Large intestine (tissue), 3 donors: ENCODE measurements at regions not wholly inside any gene's neighbourhood (a gene's known extent, or its start where the extent isn't known, plus 50 kb on each side); places are given as distances from the start of the nearest gene placed in this dataset.

Experiments used
- DNase-seq, 2 donors: peaks; one replicate each; pipeline versions ENCODE4 v3.0.0 to v3.0.0-alpha.2; 2013
- H3K27ac ChIP-seq: one replicate; pipeline ENCODE4 v1.5.1; 2013; ENCODE audit warnings: low read length
- H3K27me3 ChIP-seq: 2 replicates; pipeline ENCODE4 v1.6.1; 2013; ENCODE audit warnings: low read length; ENCODE audit not compliant: control insufficient read depth, insufficient read depth
- H3K36me3 ChIP-seq: 2 replicates; pipeline ENCODE4 v1.6.1; 2013; ENCODE audit warnings: low read length; ENCODE audit not compliant: control insufficient read depth, insufficient read depth
- H3K4me1 ChIP-seq: one replicate; pipeline ENCODE4 v1.6.1; 2013; ENCODE audit warnings: low read length; ENCODE audit not compliant: control insufficient read depth, insufficient read depth
- H3K4me3 ChIP-seq: one replicate; pipeline ENCODE4 v1.5.1; 2013; ENCODE audit warnings: low read length
- H3K9me3 ChIP-seq: one replicate; pipeline ENCODE4 v1.6.1; 2013; ENCODE audit warnings: mild to moderate bottlenecking, low read depth, low read length, moderate library complexity; ENCODE audit not compliant: control insufficient read depth
- WGBS: methylation state at CpG from one replicate; pipeline ENCODE4 v1.1.5; 2013; ENCODE audit warnings: low lambda C conversion rate; ENCODE audit not compliant: insufficient coverage; 5-methylcytosine and 5-hydroxymethylcytosine counted together

DNA sequence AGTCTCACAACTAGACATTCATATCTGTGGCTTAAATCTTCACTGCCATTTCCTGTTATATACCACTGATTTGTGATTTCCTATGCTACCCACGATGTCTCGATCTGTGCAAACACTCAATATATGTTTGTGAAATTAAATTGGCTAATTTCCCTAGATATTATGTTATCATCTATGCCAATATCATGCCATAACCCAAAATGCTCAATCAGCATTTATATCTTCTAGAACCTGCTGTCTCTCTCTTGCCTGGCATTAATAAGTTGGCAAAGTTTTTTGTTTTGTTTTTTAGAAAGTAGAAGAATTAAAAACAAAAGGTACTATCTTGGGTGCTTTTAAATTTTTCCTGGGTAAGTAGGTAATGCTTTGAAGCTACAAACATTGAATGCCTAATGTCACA, 358.5 kb upstream of the DAB1 start:
- Histone ChIP-seq H3K9me3 (no peaks in the 10 kb centered on the region), H3K4me3 (no peak overlapping the region), H3K36me3 (no peaks in the 10 kb centered on the region), H3K4me1 (no peaks in the 10 kb centered on the region), H3K27ac (no peak overlapping the region), H3K27me3 (no peaks in the 10 kb centered on the region)
- DNase-seq, result no peak
- 80% methylated on average over 1 of the region's 2 CpGs for WGBS

DNA sequence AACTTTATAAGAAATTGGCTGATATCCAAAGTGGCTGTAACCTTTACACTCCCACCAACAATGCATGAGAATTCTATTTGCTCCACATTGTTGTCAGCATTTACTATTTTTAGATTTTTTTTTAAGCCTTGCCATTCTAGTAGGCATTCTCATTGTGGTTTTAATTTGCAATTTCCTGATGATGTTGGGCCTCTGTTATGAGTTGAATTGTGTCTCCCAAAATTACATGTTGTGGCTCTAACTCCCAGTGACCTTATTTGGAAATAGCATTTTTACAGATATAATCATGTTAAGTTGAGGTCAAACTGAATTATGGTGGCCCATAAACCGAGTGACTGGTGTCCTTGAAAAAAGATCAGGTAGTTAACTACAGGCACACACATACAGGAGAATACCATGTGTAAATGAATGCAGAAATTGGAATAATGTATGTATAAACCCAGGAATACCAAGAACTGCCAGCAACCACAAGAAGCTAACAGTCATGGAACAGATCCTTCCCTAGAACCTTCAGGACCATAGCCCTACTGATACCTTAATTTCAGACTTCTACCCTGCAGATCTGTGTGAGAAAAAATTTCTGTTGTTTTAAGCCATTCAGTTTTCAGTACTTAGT, 348.8 kb upstream of the DAB1 start:
- H3K27me3 ChIP-seq, result no peaks in the 10 kb centered on the region
- no peaks in the 10 kb centered on the region for H3K4me1 ChIP-seq
- WGBS, result no CpG with 5 or more reads among the region's 1 CpG
- H3K36me3 ChIP-seq, result no peaks in the 10 kb centered on the region
- no peak overlapping the region for H3K4me3 ChIP-seq
- no peaks in the 10 kb centered on the region for H3K9me3 ChIP-seq
- no peak overlapping the region for H3K27ac ChIP-seq
- no peak for DNase-seq

DNA sequence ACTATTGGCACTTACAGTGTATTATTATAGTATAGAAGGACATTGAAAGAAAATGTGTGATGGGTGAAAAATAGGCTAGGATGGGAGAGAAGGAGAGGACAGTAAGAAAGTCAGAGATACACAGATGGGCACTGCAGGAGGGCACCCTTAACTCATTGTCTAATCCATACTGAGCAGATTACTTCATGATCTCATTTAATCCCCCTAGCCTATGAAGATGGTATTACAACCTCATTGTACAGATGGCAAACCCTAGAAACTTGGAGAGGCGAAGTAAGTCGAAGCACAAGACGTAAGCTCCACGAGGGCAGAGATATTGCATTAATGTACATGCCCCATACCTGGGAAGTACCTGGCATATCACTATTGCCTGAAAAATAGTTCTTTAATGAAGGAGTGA, 346.9 kb upstream of the DAB1 start:
- no peak overlapping the region for H3K27ac ChIP-seq
- no peaks in the 10 kb centered on the region for H3K9me3 ChIP-seq
- no peaks in the 10 kb centered on the region for H3K27me3 ChIP-seq
- no peaks in the 10 kb centered on the region for H3K4me1 ChIP-seq
- no peak overlapping the region for H3K4me3 ChIP-seq
- no peak for DNase-seq
- no CpG with 5 or more reads among the region's 4 CpGs for WGBS
- no peaks in the 10 kb centered on the region for H3K36me3 ChIP-seq

DNA sequence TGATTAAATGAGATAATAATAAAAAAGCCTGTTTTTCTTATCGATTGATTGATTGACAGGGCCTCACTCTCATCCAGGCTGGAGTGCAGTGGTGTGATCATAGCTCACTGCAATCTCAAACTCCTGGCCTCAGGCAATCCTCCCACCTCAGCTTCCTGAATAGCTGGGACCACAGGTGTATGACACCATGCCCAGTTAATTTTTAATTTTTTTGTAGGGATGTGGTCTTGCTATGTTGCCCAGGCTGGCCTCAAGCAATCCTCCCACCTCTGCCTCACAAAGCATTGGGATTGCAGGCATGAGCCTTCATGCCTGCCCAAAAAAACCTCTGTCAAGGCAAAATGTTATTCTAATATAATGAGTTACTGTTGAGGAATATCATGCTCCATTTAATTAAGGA, 346.4 kb upstream of the DAB1 start:
- no peaks in the 10 kb centered on the region for H3K36me3 ChIP-seq
- no CpG with 5 or more reads among the region's 1 CpG for WGBS
- no peaks in the 10 kb centered on the region for H3K9me3 ChIP-seq
- no peak overlapping the region for H3K27ac ChIP-seq
- no peaks in the 10 kb centered on the region for H3K27me3 ChIP-seq
- no peaks in the 10 kb centered on the region for H3K4me1 ChIP-seq
- no peak for DNase-seq
- H3K4me3 ChIP-seq, result no peak overlapping the region

DNA sequence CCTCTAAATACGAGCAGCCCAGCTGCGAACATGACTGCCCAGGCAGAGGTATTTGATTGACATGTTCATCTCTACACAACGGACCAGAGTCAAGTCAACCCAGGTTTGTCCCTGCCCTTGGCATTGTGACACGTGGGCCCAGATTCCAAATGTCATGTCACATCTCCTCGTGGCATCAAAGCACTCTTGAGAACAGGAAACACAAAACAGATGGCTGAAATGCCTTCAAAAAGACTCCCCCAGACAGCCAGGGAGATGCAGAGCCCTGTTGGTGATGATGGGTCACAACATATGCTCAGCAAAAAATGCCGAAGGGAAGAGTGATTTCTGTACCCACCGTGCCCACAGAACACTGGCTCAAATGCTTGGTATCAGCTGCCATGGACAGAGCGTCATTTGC, 337.8 kb upstream of the DAB1 start:
- DNase-seq, result no peak
- H3K27ac ChIP-seq, result no peak overlapping the region
- WGBS, result 60% methylated on average over 1 of the region's 8 CpGs
- H3K36me3 ChIP-seq, result no peaks in the 10 kb centered on the region
- H3K27me3 ChIP-seq, result no peaks in the 10 kb centered on the region
- H3K9me3 ChIP-seq, result no peaks in the 10 kb centered on the region
- H3K4me3 ChIP-seq, result no peak overlapping the region
- no peaks in the 10 kb centered on the region for H3K4me1 ChIP-seq

DNA sequence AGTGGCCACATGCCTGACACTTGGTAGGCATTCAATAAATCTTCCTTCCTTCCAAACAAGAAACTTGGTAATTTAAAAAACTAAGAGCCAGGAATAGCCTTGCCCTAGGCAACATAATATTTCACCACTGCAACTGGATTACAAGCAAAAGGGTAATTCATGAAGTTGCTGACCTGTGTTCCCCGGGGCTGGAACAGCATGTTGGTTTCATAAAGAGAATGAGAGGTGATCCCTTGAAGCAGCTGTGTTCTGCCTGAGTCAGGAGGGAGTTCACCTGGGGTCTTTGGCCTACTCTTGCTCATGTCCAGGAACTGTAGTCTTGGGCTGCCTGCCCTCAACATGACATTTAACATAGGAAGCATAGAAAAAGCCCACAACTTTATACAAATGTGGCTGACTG, 329.0 kb upstream of the DAB1 start:
- Histone ChIP-seq H3K9me3 (no peaks in the 10 kb centered on the region), H3K4me3 (no peak overlapping the region), H3K27ac (no peak overlapping the region), H3K36me3 (no peaks in the 10 kb centered on the region), H3K4me1 (peaks cover 2% of the 10 kb centered on the region), H3K27me3 (peaks cover 2% of the 10 kb centered on the region)
- no peak for DNase-seq
- WGBS, result no CpG with 5 or more reads among the region's 1 CpG

DNA sequence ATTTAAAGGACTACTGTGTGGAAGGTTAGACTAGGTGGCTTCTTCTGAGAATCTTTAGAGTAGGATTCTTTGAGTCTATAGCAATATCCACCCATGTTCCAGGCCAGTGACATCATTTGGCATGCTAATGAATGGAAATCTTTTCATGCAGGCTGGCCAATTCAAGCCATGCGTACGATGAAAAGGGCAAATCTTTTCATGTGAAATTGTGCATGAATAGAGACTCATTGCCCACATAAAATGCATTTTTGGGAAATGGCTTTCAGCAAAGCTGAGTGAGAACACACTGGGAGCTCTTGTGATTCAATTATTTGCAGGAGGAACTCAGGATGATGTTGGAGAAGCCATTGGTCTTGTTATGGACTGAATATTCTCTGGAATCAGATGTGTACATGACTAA, 324.9 kb upstream of the DAB1 start:
- Histone ChIP-seq H3K36me3 (no peaks in the 10 kb centered on the region), H3K4me1 (no peaks in the 10 kb centered on the region), H3K4me3 (no peak overlapping the region), H3K27me3 (peaks cover 2% of the 10 kb centered on the region), H3K9me3 (no peaks in the 10 kb centered on the region), H3K27ac (no peak overlapping the region)
- WGBS, result no CpG with 5 or more reads among the region's 2 CpGs
- no peak for DNase-seq

DNA sequence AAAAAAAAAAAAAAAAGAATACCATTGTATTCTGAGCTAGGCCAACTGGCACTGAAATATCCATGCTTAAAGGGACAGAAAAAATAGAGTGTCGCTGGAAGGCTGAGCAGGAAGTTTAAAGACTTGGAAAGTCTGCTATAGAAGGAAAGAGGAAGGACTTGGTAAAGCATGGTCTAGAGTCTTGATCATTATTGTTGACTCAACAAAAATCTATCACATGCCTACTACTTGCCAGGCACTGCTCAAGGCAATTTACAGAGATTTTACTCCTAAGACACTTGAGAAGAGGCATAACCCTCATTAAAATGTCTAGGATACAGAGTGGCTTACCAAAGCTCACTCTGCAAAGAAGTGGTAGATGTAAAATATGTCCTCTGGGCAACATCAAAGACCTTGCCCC, 324.0 kb upstream of the DAB1 start:
- Histone ChIP-seq H3K4me3 (no peak overlapping the region), H3K9me3 (no peaks in the 10 kb centered on the region), H3K4me1 (no peaks in the 10 kb centered on the region), H3K36me3 (no peaks in the 10 kb centered on the region), H3K27ac (no peak overlapping the region), H3K27me3 (peaks cover 2% of the 10 kb centered on the region)
- 83% methylated on average over 1 of the region's 1 CpG for WGBS
- DNase-seq, result no peak

DNA sequence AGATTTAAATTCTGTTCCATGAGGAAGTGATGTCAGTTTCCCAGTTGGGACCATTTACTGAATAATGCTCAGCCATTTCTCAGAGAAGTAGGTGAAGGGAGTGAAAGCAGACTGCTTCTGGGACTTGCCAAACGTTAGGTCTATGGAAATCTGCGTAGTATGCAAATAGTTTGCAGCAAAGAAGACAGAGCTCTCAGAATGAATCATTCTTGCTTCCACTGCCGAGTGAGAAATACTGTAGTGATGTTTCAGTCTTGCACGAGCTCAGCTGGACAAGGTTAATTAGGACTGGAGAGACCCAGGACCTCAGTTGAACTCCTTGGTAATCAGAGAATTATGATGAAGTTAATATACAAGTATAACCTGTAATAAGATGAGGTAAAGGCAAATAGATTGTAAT, 317.7 kb upstream of the DAB1 start:
- Histone ChIP-seq H3K36me3 (no peaks in the 10 kb centered on the region), H3K4me1 (no peaks in the 10 kb centered on the region), H3K9me3 (no peaks in the 10 kb centered on the region), H3K4me3 (no peak overlapping the region), H3K27ac (no peak overlapping the region), H3K27me3 (no peaks in the 10 kb centered on the region)
- no peak for DNase-seq
- WGBS, result no CpG with 5 or more reads among the region's 4 CpGs

DNA sequence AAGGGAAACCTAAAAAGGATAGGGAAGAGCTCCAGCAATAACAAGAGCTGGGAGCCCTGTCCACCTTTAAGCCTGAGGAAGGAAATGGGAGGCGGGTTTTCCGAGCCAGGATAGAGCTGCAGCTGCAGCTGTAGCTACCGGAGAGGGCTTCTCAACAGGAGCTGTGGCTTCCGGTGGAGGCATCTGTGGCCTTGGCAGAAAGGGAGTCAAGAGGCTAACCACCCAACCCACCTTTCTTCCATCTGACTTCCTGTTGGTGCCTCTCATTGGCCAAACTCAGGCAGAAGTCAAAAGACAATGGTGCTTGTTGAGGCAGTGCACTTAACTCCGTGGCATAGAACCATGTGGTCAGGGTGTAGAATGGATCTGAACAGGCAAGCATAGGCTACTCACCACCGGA, 313.1 kb upstream of the DAB1 start:
- no peaks in the 10 kb centered on the region for H3K9me3 ChIP-seq
- no peak for DNase-seq
- H3K27me3 ChIP-seq, result no peaks in the 10 kb centered on the region
- H3K36me3 ChIP-seq, result no peaks in the 10 kb centered on the region
- H3K27ac ChIP-seq, result no peak overlapping the region
- H3K4me1 ChIP-seq, result no peaks in the 10 kb centered on the region
- WGBS, result 100% methylated on average over 1 of the region's 6 CpGs
- H3K4me3 ChIP-seq, result no peak overlapping the region

DNA sequence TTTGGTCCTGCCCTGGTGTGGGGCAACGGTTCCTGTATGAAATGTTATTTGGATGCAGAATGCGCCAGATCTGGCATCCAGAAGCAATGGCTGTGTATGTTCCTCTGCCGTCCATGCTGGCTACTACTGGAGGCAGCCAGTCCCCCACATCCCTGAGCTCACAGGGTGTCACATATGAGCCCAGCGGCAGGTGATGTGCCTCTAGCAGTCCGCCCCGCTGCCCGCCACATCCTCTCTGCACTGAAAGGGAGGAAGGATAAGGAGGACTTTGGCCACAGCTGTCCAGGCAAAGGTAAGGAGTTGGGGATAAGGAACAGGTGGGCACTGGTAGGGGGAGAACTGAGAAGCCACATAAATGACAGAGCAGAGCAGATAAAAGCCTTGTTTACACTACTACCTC, 305.3 kb upstream of the DAB1 start:
- H3K4me3 ChIP-seq, result no peak overlapping the region
- no CpG with 5 or more reads among the region's 7 CpGs for WGBS
- no peaks in the 10 kb centered on the region for H3K9me3 ChIP-seq
- no peak overlapping the region for H3K27ac ChIP-seq
- H3K36me3 ChIP-seq, result no peaks in the 10 kb centered on the region
- no peaks in the 10 kb centered on the region for H3K27me3 ChIP-seq
- no peak for DNase-seq
- H3K4me1 ChIP-seq, result no peaks in the 10 kb centered on the region
